ENCODE measurements at regions not wholly inside any gene's neighbourhood (a gene's known extent, or its start where the extent isn't known, plus 50 kb on each side); places are given as distances from the start of the nearest gene placed in this dataset.
A peak's percentile ranks its signal among the peaks of the same experiment; 100 is the strongest.
"Not testable (repeated sequence)": the region's sequence is repeated elsewhere in the genome, so short reads cannot be mapped to it uniquely, and the experiment has no call there.

DNA sequence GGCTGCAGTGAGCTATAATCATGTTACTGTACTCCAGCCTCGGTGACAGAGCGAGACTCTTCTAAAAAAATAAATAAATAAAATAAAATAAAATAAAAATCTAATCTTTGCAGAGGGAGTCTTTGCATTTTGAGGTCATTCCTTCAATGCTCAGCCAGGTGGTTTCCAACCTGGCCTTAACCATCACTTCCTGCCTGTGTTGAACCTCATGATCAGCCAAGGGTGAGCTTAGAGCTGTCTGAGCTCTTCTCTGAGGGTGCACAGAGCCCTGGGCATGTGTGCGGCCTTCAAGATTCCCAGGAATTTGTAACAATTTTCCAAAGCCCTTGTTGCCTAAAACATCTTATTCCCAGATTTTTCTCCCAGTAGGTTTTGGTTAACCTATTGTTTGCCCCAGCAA is 94.3 kb downstream of the KCNJ12 start:
- DNase-seq (ENCODE audit: low read depth), result not testable (repeated sequence)

- no peak for DNase-seq (ENCODE audit: low read depth)
These were observed 94.7 kb downstream of the KCNJ12 start for GRCh38 chr17:21470861-21471260.

GRCh38 chr17:21474815-21475214 is 98.7 kb downstream of the KCNJ12 start:
- no peak for DNase-seq (ENCODE audit: low read depth)

- no peak for DNase-seq (ENCODE audit: low read depth)
These were observed 99.4 kb downstream of the KCNJ12 start for GRCh38 chr17:21475571-21475970.

- no peak for DNase-seq (ENCODE audit: low read depth)
These were observed 100.7 kb downstream of the KCNJ12 start for GRCh38 chr17:21476867-21477266.

DNA sequence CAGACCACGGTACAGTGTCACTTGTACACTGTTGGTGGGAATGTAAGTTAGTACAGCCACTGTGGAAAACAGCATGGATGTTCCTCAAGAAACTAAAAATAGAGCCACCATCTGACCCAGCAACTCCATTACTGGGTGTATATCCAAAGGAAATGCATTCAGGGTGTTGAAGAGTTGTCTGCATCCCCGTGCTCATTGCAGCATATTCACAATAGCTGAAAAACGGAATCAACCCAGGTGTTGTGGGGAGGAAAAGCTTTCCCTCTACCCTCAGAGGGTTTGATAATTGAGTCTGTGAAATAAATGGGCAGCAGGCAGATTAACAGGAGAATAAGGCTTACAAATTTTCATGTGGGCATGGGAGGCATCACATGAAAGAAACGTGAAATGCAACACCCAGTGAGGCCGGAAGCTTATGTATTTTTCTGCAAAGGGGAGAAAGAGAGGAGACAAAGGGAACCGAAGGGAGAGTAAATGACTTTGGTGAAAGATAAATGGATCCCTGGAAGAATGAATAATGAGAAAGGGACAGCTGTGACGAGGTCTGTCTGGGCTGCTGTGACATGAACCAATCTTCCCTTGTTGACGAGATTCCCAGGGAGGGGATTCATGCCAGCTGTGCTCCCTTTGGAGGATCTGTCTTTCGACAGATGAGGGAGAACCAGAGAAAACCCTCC is 106.2 kb downstream of the KCNJ12 start:
- DNase-seq (ENCODE audit: low read depth), result no peak

GRCh38 chr17:21488043-21488442 is 111.9 kb downstream of the KCNJ12 start:
- not testable (repeated sequence) for DNase-seq (ENCODE audit: low read depth)

- DNase-seq (ENCODE audit: low read depth), result no peak
These were observed 117.8 kb downstream of the KCNJ12 start for GRCh38 chr17:21493993-21494392.

DNA sequence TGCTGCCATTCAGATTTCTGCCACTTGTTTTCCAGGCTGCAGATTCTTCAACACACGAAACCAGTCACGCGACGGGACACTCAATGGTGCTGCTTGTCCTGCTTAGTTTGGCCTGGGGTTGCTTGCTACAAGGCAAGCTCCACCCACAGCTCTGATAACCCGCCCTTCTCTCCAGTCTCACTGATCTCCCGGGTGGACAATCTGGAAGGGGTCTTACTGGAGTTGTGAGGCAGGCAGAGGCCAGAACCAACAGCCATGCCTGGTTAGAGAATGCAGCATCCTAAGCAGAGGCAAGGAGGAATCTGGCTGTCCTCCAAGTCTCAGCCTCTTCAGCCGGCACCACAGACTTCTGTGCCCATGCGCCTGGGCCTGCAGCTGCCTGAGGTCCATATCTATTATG is 119.1 kb downstream of the KCNJ12 start:
- no peak for DNase-seq (ENCODE audit: low read depth)

GRCh38 chr17:21500064-21500463 is 123.9 kb downstream of the KCNJ12 start:
- DNase-seq (ENCODE audit: low read depth), result no peak

- DNase-seq (ENCODE audit: low read depth), result not testable (repeated sequence)
These were observed 126.0 kb downstream of the KCNJ12 start for GRCh38 chr17:21501927-21502700.

- no peak for DNase-seq (ENCODE audit: low read depth)
These were observed 130.0 kb downstream of the KCNJ12 start for GRCh38 chr17:21505819-21506815.

DNA sequence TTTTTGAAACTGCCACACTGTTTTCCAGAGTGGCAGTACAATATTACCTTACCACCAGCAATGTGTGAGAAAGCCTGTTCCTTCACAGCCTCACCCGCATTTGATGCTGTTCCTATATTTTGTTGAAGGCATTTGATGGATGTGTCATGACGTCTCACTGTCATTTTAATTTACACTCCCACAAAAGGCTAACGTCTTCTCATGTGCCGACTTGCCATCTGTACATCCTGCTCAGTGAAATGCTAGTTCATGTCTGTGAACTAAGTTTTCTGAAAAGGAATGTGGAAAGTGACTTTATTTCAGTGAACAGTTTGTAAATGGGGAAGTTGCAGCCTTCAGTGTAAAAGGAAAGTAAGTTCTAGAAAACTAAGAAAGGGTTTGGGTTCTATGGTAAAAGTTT is 131.6 kb downstream of the KCNJ12 start:
- DNase-seq (ENCODE audit: low read depth), result not testable (repeated sequence)

DNA sequence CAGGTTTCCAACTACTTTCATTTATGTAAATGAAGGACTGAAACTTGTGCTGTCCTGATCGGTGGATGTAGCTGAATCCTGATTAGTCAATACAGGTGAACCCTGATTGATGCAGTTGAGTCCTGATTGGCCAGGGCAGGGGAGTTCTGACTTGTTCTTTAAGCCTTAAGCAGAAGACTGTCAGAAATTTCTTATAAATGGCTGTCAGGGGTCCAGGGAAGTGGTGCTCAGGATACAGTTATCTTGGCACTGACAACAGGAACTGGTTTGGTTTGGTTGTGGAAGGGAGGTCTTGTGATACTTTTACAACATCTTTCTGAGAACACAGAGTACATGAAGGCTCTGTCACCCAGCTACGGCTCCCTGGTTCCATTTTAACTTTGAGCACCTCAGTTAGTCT is 132.1 kb downstream of the KCNJ12 start:
- DNase-seq (ENCODE audit: low read depth), result no peak

DNA sequence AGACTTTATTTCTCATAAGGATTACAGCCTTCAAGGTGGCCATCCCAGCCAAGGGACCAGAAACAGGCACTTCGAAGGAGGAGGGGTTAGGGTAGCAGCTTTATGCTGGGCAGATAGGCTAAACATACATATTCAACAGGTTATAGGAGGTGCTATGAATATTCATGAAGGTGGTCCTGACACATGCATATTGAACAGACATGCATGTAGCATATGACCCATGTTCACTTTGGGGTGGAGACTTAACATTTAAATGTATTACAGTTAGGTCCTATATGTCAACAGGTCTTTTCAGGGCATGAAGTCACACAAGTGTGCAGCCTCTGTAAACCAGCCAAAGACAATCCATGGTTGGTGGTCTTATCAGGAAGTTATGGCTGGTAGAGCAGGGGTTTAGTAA is 133.2 kb downstream of the KCNJ12 start:
- not testable (repeated sequence) for DNase-seq (ENCODE audit: low read depth)

GRCh38 chr17:21510686-21511362 is 134.7 kb downstream of the KCNJ12 start:
- no peak for DNase-seq (ENCODE audit: low read depth)

DNA sequence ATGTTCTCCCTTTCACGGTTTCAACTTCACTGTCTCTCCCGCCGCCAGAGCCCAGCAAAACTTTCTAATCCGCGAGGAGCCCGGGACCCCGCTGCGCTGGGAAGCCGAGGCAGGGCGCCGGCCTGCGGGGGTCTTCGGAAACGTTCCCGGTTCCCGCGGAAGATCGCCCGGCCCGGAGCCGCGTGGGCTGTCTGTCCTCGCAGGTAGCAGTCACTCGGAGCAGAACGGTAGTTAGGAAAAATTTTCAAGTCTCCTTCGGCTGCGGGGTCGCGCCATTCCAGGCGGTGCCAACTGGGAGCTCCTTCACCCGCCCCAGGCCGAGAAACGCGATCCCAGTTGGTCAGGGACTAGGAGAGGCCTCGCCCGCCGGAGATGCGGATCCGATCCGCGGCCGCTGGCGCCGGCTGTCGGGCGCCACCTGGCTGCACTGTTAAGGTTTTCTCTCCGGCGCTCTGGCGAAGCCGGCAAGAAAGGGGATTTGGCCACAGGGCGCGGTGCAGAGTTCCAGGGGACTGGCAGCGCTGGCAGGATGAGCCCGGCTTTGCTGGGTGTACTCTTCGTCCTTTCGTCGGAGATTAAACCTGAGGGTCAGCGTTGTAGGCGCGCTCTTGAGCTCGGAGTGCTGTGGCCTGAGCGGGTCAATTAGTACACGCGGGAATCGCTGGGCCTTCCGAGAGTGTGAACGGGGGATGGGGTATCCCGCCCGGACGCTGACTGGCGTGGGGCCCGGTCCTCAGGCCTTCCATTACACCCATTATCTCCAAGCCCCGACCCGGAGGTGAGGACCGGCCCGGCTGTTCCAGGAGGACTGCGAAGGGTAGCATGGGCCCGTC is 135.4 kb downstream of the KCNJ12 start:
- DNase-seq (ENCODE audit: low read depth), result peak; percentile 45

- DNase-seq (ENCODE audit: low read depth), result no peak
These were observed 136.3 kb downstream of the KCNJ12 start for GRCh38 chr17:21512307-21513011.

DNA sequence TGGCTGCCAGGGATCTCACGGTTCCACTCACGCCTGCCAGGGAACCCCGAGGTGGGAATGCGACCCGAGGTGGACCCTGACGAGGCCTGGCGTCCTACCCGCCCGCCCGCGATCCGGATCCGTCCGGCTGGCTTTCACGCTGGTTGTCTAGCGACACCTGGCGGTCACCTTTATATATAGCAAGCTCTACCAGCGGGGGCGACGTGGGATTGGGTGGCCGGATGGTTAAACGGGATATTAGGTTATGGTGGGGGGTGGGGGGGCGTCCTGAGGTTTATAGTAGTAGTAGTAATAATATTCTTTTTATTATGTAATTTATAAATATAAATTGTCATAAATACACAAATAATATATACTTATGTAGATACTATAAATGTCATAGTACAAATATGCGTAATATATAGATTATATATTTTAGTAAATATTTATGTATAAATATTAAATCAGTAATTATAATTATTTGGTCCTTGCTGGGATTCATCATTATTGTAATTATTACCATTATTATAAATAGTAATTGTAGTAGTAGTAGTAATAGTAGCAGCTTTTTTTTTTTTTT is 136.9 kb downstream of the KCNJ12 start:
- peak; percentile 54 for DNase-seq (ENCODE audit: low read depth)

DNA sequence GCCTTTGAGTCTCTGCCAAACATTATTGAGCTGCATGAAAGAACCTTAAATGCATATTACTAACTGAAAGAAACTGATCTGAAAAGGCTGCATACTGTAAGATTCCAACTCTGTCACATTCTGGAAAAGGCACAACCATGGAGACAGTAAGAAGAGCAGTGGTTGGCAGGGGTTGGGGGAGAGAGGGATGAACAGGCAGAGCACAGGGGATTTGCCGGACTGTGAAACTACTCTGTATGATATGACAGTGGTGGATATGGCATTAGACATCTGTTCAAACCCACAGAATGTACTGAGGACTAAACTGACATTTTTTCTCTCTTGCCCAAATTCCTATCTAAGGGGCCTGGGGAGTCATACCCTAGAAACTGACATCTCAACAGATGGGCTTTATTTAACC is 138.4 kb downstream of the KCNJ12 start:
- DNase-seq (ENCODE audit: low read depth), result not testable (repeated sequence)
